HG03439 (cell line): ENCODE measurements at regions not wholly inside any gene's neighbourhood (a gene's known extent, or its start where the extent isn't known, plus 50 kb on each side); places are given as distances from the start of the nearest gene placed in this dataset.
"Not testable (repeated sequence)": the region's sequence is repeated elsewhere in the genome, so short reads cannot be mapped to it uniquely, and the experiment has no call there.

Experiments used
- ATAC-seq: cut with Tn5 transposase; IDR thresholded peaks from one replicate; pipeline ENCODE4 v1.9.1; 2021; ENCODE audit warnings: mild to moderate bottlenecking, moderate library complexity; ENCODE audit not compliant: unreplicated experiment

- ATAC-seq, result no peak
Observed at GRCh38 chr20:22690616-22691179, 106.3 kb upstream of the FOXA2 start.

- peak; percentile 84 for ATAC-seq
Observed at GRCh38 chr20:22691369-22692118, 107.2 kb upstream of the FOXA2 start.

- ATAC-seq, result no peak
Observed at GRCh38 chr20:22692119-22692475, 107.7 kb upstream of the FOXA2 start.

GRCh38 chr20:22692620-22693019 lies 108.2 kb upstream of the FOXA2 start:
- ATAC-seq, result not testable (repeated sequence)

- ATAC-seq, result no peak
Observed at GRCh38 chr20:22696759-22697158, 112.4 kb upstream of the FOXA2 start.

GRCh38 chr20:22698259-22698842 lies 114.0 kb upstream of the FOXA2 start:
- no peak for ATAC-seq

GRCh38 chr20:22699396-22699795 lies 115.0 kb upstream of the FOXA2 start:
- no peak for ATAC-seq

- ATAC-seq, result no peak
Observed at GRCh38 chr20:22700367-22700766, 116.0 kb upstream of the FOXA2 start.

GRCh38 chr20:22701679-22702308 lies 117.4 kb upstream of the FOXA2 start:
- ATAC-seq, result no peak

GRCh38 chr20:22703843-22704242 lies 119.5 kb upstream of the FOXA2 start:
- ATAC-seq, result no peak

GRCh38 chr20:22711971-22712755 lies 127.8 kb upstream of the FOXA2 start:
- ATAC-seq, result no peak

GRCh38 chr20:22716821-22717351 lies 132.5 kb upstream of the FOXA2 start:
- ATAC-seq, result no peak

- no peak for ATAC-seq
Observed at GRCh38 chr20:22717466-22717865, 133.1 kb upstream of the FOXA2 start.

- ATAC-seq, result no peak
Observed at GRCh38 chr20:22719167-22719591, 134.8 kb upstream of the FOXA2 start.

- ATAC-seq, result no peak
Observed at GRCh38 chr20:22720206-22720605, 135.8 kb upstream of the FOXA2 start.

GRCh38 chr20:22722811-22723210 lies 138.4 kb upstream of the FOXA2 start:
- ATAC-seq, result no peak

GRCh38 chr20:22723659-22724058 lies 139.3 kb upstream of the FOXA2 start:
- no peak for ATAC-seq

GRCh38 chr20:22728146-22728745 lies 143.9 kb upstream of the FOXA2 start:
- ATAC-seq, result no peak

GRCh38 chr20:22729180-22729579 lies 144.8 kb upstream of the FOXA2 start:
- ATAC-seq, result no peak

GRCh38 chr20:22729616-22730236 lies 145.4 kb upstream of the FOXA2 start:
- no peak for ATAC-seq
